IMR-90 (cell line): ENCODE measurements at regions not wholly inside any gene's neighbourhood (a gene's known extent, or its start where the extent isn't known, plus 50 kb on each side); places are given as distances from the start of the nearest gene placed in this dataset.

Experiments used
- ATAC-seq: fragments of 200-7000 bp; cut with Tn5 transposase; 2 replicates; pipeline ENCODE4 v1.9.1; 2020; ENCODE audit warnings: low read depth, mild to moderate bottlenecking, moderate library complexity
- BruUV-seq: library from RNA; stranded (reverse); fragments of 400-500 nt; replicated peaks from 2 replicates; lab custom pipeline; 2021; lab: Mats Ljungman, UMichigan
- CTCF ChIA-PET: fragments of 300-600 bp; formaldehyde crosslinking; extraction: SDS; loops from one replicate; lab custom pipeline; 2021; ENCODE audit warnings: antibody characterized with exemption; lab: Yijun Ruan, JAX
- POLR2A ChIA-PET: fragments of 300-600 bp; sonication (Branson Sonifier 250); formaldehyde crosslinking; loops from one replicate; lab custom pipeline; 2022; ENCODE audit warnings: antibody characterized with exemption; ENCODE audit not compliant: unreplicated experiment; lab: Charles Lee
- DNase-seq: peaks from one replicate; pipeline ENCODE4 v3.0.0; 2013
- H2AFZ ChIP-seq: replicated peaks from 2 replicates; pipeline ENCODE3; 2013; ENCODE audit warnings: low read length, mild to moderate bottlenecking; ENCODE audit not compliant: poor library complexity
- H2AK5ac ChIP-seq: 2 replicates; pipeline ENCODE4 v1.6.1; 2013; ENCODE audit warnings: low read depth, low read length, inconsistent platforms
- H2AK9ac ChIP-seq: replicated peaks from 2 replicates; pipeline ENCODE3; 2013; ENCODE audit warnings: mild to moderate bottlenecking, low read depth, low read length, moderate library complexity; ENCODE audit not compliant: poor library complexity
- H2BK120ac ChIP-seq: 2 replicates; pipeline ENCODE4 v1.6.1; 2013; ENCODE audit warnings: low read depth, low read length, inconsistent platforms
- H2BK15ac ChIP-seq: 3 replicates; pipeline ENCODE4 v1.6.1; 2013; ENCODE audit warnings: low read depth, low read length, inconsistent platforms
- H2BK20ac ChIP-seq: 2 replicates; pipeline ENCODE4 v1.6.1; 2013; ENCODE audit warnings: low read depth, mild to moderate bottlenecking, inconsistent platforms, low read length, moderate library complexity
- H2BK5ac ChIP-seq: 2 replicates; pipeline ENCODE4 v1.6.1; 2013; ENCODE audit warnings: mild to moderate bottlenecking, low read depth, low read length, inconsistent platforms; ENCODE audit not compliant: poor library complexity, severe bottlenecking
- H3K14ac ChIP-seq: replicated peaks from 2 replicates; pipeline ENCODE4 v1.6.1; 2013; ENCODE audit warnings: low read depth, low read length, inconsistent platforms
- H3K18ac ChIP-seq: 2 replicates; pipeline ENCODE4 v1.6.1; 2013; ENCODE audit warnings: low read depth, low read length, control low read depth
- H3K23ac ChIP-seq: 2 replicates; pipeline ENCODE4 v1.6.1; 2013; ENCODE audit warnings: low read depth, low read length, inconsistent platforms
- H3K27ac ChIP-seq: 2 replicates; pipeline ENCODE4 v1.5.1; 2013; ENCODE audit warnings: mild to moderate bottlenecking, control low read depth, low read length; ENCODE audit not compliant: insufficient read depth
- H3K27me3 ChIP-seq: 2 replicates; pipeline ENCODE4 v1.6.1; 2013; ENCODE audit warnings: low read length; ENCODE audit not compliant: control insufficient read depth, insufficient read depth
- H3K36me3 ChIP-seq: 2 replicates; pipeline ENCODE4 v1.6.1; 2013; ENCODE audit warnings: low read length, mixed read lengths; ENCODE audit not compliant: control insufficient read depth, insufficient read depth
- H3K4ac ChIP-seq: 2 replicates; pipeline ENCODE4 v1.6.1; 2013; ENCODE audit warnings: low read depth, low read length, inconsistent platforms
- H3K4me1 ChIP-seq: 2 replicates; pipeline ENCODE4 v1.6.1; 2013; ENCODE audit warnings: low read length, mixed read lengths; ENCODE audit not compliant: control insufficient read depth, insufficient read depth
- H3K4me2 ChIP-seq: 2 replicates; pipeline ENCODE4 v1.6.1; 2013; ENCODE audit warnings: low read depth, mild to moderate bottlenecking, control low read depth, low read length, moderate library complexity
- H3K4me3 ChIP-seq: 2 replicates; pipeline ENCODE4 v1.5.1; 2013; ENCODE audit warnings: low read depth, mild to moderate bottlenecking, control low read depth, low read length, moderate library complexity; ENCODE audit not compliant: insufficient read depth
- H3K56ac ChIP-seq: 2 replicates; pipeline ENCODE4 v1.6.1; 2013; ENCODE audit warnings: low read length, inconsistent platforms; ENCODE audit not compliant: insufficient read depth; ENCODE audit errors: extremely low read depth
- H3K79me1 ChIP-seq, 2 experiments: 2 replicates each; pipeline ENCODE4 v1.6.1; 2013; ENCODE audit warnings: low read length in 2 of 2, inconsistent platforms in 1 of 2, low read depth in 1 of 2
- H3K9ac ChIP-seq: 2 replicates; pipeline ENCODE4 v1.6.1; 2013; ENCODE audit warnings: low read depth, low read length, control low read depth
- H3K9me1 ChIP-seq: 2 replicates; pipeline ENCODE4 v1.6.1; 2013; ENCODE audit warnings: low read length, inconsistent platforms; ENCODE audit not compliant: insufficient read depth
- H3K9me3 ChIP-seq: 2 replicates; pipeline ENCODE4 v1.6.1; 2013; ENCODE audit warnings: low read length; ENCODE audit not compliant: control insufficient read depth, insufficient read depth
- H4K20me1 ChIP-seq: 2 replicates; pipeline ENCODE4 v1.6.1; 2013; ENCODE audit warnings: low read length, inconsistent platforms; ENCODE audit not compliant: insufficient read depth
- H4K5ac ChIP-seq: 2 replicates; pipeline ENCODE4 v1.6.1; 2013; ENCODE audit warnings: mild to moderate bottlenecking, low read depth, low read length, control low read depth
- H4K8ac ChIP-seq, 2 experiments: 2 replicates each; pipeline ENCODE4 v1.6.1; 2013; ENCODE audit warnings: low read depth in 2 of 2, low read length in 2 of 2, control low read depth in 1 of 2, inconsistent platforms in 1 of 2
- H4K91ac ChIP-seq: 2 replicates; pipeline ENCODE4 v1.6.1; 2013; ENCODE audit warnings: low read depth, low read length, inconsistent platforms; ENCODE audit not compliant: insufficient read depth
- BHLHE40 ChIP-seq: fragments of 150-350 bp; IDR thresholded peaks from 2 replicates; pipeline ENCODE4 v1.6.1; 2016; ENCODE audit warnings: mild to moderate bottlenecking, low read depth, low read length
- CHD1 ChIP-seq: IDR thresholded peaks from 2 replicates; pipeline ENCODE4 v1.6.1; 2012; ENCODE audit warnings: low read depth, low read length, improper control_type of control experiment
- ELK1 ChIP-seq: fragments of 150-350 bp; IDR thresholded peaks from 2 replicates; pipeline ENCODE4 v1.6.1; 2016; ENCODE audit warnings: low read depth, mild to moderate bottlenecking, low read length, moderate library complexity, borderline replicate concordance
- FOS ChIP-seq: fragments of 150-350 bp; IDR thresholded peaks from 2 replicates; pipeline ENCODE4 v1.6.1; 2016; ENCODE audit warnings: low read depth, low read length
- MAFK ChIP-seq: IDR thresholded peaks from 2 replicates; pipeline ENCODE4 v1.6.1; 2012; ENCODE audit warnings: low read depth, low read length, improper control_type of control experiment
- MXI1 ChIP-seq: IDR thresholded peaks from 2 replicates; pipeline ENCODE4 v1.6.1; 2012; ENCODE audit warnings: low read depth, mild to moderate bottlenecking, low read length, moderate library complexity, borderline replicate concordance
- NFE2L2 ChIP-seq: fragments of 150-350 bp; IDR thresholded peaks from 2 replicates; pipeline ENCODE4 v1.6.1; 2016; ENCODE audit warnings: low read depth, mild to moderate bottlenecking, low read length
- RCOR1 ChIP-seq: IDR thresholded peaks from 2 replicates; pipeline ENCODE4 v1.6.1; 2012; ENCODE audit warnings: mild to moderate bottlenecking, low read length, improper control_type of control experiment; ENCODE audit not compliant: insufficient replicate concordance
- WGBS, 2 experiments: methylation state at CpG; one replicate each; pipeline versions ENCODE4 v1.1.5 to v1.1.7; 2013; ENCODE audit warnings: missing lambda C conversion rate in 2 of 2; ENCODE audit not compliant: insufficient read length in 1 of 2; ENCODE audit errors: extremely low coverage in 2 of 2; 5-methylcytosine and 5-hydroxymethylcytosine counted together
- dilution Hi-C: fragments of 300-500 bp; cut with HindIII; formaldehyde crosslinking; loops from one replicate; pipeline ENCODE4 v1.14.3; 2018; ENCODE audit warnings: low sequenced_read_pairs; ENCODE audit not compliant: unreplicated experiment
- in situ Hi-C: fragments of 300-500 bp; cut with MboI; formaldehyde crosslinking; loops from 3 replicates; pipeline ENCODE4 v1.14.3; 2019; ENCODE audit warnings: low sequenced_read_pairs, inconsistent platforms, mixed read lengths
- intact Hi-C: fragments of 100-400 bp; cut with micrococcal nuclease; formaldehyde crosslinking; loops from 2 replicates; pipeline ENCODE4 v1.10.0; 2022

DNA sequence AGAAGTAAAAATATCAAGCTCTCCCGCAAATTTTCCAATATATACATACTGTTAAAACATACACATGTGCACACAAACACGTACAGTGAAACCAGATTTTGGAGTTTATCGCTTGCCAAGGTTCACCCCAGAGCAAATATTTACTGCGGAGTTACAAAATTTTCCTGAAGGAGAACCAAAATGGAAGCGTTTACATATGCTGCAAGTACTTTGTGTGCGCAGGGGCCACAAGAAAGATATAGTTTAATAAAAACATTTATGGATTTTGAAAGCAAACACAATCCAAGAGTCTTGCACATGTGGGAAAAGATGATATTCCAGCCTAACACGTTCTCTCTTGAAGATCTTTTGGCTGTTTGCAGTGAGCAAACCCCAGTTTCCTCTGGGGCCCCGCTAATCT, 301.3 kb upstream of the NFE2L3 start:
- ATAC-seq (no peak), DNase-seq (no peak)
- ChIA-PET POLR2A (no interaction called here), CTCF (no interaction called here)
- in situ Hi-C loops, result loop anchor here (5.0 to 10.0 kb wide), 6 partner anchors 288 to 1307 kb away; partner anchors contain the start of genes CBX3, HNRNPA2B1 and HOXA7
- WGBS, 2 experiments, result 20% methylated on average over 1 of the region's 8 CpGs; no CpG with 5 or more reads in 1 of the 2 experiments
- H3K4me2 ChIP-seq, result no peak overlapping the region
- H4K20me1 ChIP-seq, result no peaks in the 10 kb centered on the region
- H2AK5ac ChIP-seq, result no peak overlapping the region
- H4K8ac ChIP-seq, result no peak overlapping the region
- no peak overlapping the region for H4K91ac ChIP-seq
- H3K4me1 ChIP-seq, result peaks cover 20% of the 10 kb centered on the region; the same call in 1 of the 2 replicates
- H3K27me3 ChIP-seq, result peaks cover 3% of the 10 kb centered on the region; the same call in 1 of the 2 replicates
- H3K79me1 ChIP-seq, result no peaks in the 10 kb centered on the region
- H3K18ac ChIP-seq, result no peak overlapping the region; the same call in 1 of the 2 replicates
- intact Hi-C loops, result loop anchor here (1.0 to 10.0 kb wide), 5 partner anchors 128 to 591 kb away; partner anchors contain the start of genes CBX3 and HNRNPA2B1
- dilution Hi-C loops, result no loop called here
- H3K4ac ChIP-seq, result no peak overlapping the region
- H3K9me1 ChIP-seq, result 0 out of 2 replicates have a peak, but pooled peaks cover 2% of the 10 kb centered on the region
- no peak overlapping the region; the same call in 1 of the 2 replicates for H4K5ac ChIP-seq
- no peaks in the 10 kb centered on the region for H3K9me3 ChIP-seq
- no peak overlapping the region for H3K56ac ChIP-seq
- BruUV-seq, result no TSS peak
- H2BK15ac ChIP-seq, result no peak overlapping the region
- H2BK120ac ChIP-seq, result no peak overlapping the region
- H3K23ac ChIP-seq, result no peak overlapping the region
- no peak overlapping the region for H3K9ac ChIP-seq
- H2BK20ac ChIP-seq, result no peak overlapping the region
- no peak overlapping the region for H2BK5ac ChIP-seq
- no peaks in the 10 kb centered on the region for H3K36me3 ChIP-seq
- TF ChIP-seq MAFK (no peak), CHD1 (no peak), MXI1 (no peak), NFE2L2 (no peak), RCOR1 (no peak), ELK1 (no peak), BHLHE40 (no peak), FOS (no peak)
- no peak overlapping the region for H2AK9ac ChIP-seq
- no peak overlapping the region for H3K4me3 ChIP-seq
- no peak overlapping the region for H2AFZ ChIP-seq
- no peak overlapping the region for H3K14ac ChIP-seq
- H3K27ac ChIP-seq, result peak overlapping the region; percentile 14; the same call in 1 of the 2 replicates
